ENCODE measurements at regions not wholly inside any gene's neighbourhood (a gene's known extent, or its start where the extent isn't known, plus 50 kb on each side); places are given as distances from the start of the nearest gene placed in this dataset.

DNA sequence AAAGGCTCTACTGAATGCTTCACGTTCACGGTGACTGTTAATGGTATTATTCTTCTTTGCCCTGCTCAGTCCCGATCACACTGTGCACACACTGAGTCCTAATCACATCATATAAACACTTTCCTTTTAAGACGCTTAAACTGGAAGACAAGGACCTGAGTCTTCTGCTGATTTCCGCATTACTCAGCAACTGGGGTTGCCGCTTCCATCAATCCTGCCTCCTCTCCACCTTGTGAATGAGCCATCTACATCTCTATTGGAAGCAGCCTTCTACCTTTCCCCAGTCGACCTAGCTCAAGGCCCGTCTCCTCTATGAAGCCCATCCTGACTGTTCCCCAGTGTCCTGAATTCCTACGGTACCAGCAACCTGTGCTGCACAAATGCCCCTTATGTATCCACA, 104.7 kb downstream of the NCOR2 start:
- TF ChIP-seq, protein P1, sequence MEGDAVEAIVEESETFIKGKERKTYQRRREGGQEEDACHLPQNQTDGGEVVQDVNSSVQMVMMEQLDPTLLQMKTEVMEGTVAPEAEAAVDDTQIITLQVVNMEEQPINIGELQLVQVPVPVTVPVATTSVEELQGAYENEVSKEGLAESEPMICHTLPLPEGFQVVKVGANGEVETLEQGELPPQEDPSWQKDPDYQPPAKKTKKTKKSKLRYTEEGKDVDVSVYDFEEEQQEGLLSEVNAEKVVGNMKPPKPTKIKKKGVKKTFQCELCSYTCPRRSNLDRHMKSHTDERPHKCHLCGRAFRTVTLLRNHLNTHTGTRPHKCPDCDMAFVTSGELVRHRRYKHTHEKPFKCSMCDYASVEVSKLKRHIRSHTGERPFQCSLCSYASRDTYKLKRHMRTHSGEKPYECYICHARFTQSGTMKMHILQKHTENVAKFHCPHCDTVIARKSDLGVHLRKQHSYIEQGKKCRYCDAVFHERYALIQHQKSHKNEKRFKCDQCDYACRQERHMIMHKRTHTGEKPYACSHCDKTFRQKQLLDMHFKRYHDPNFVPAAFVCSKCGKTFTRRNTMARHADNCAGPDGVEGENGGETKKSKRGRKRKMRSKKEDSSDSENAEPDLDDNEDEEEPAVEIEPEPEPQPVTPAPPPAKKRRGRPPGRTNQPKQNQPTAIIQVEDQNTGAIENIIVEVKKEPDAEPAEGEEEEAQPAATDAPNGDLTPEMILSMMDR (IDR thresholded peaks at IDR 0.05; ENCODE audit: borderline replicate concordance, extremely low read depth, low read length, poor library complexity, severe bottlenecking), result no peak
- no peak for TF ChIP-seq EZH2 (IDR thresholded peaks at IDR 0.05; ENCODE audit: borderline replicate concordance, low read depth, low read length, severe bottlenecking)
